ENCODE measurements at regions not wholly inside any gene's neighbourhood (a gene's known extent, or its start where the extent isn't known, plus 50 kb on each side); places are given as distances from the start of the nearest gene placed in this dataset.

DNA sequence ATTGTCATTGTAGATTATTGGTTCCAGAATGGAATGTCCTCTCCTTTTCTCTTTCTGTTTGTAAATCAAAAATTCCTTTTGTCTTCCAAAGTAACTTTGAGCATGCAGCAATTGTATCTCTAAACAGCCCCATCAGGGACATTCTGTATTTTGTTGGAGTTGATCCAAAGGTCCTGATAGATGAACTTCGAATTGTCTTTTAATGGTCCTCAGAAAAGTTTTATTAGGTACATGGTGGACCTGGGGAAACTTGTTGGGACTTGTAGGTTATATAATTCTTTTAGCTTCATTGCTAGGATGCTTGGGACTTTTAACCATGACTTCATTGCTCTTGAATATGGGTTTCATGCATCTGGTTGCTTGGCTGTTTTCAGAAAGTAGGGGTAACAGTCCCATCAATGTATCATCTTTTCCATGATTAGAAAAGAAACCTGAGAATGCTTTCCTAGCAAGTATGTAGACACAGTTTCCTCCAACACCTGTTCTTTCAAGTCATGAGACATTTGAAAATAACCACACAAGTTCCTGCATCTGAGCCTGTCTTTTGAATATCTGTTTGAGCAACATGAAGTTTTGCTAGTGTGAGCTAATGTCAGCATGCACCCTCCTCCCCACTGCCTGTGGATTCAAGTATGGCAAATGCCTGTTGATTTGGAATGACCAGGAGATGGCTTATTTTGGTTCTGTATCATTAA lies 413.1 kb downstream of the KCNRG start:
- Mint-ChIP-seq H3K9me3 (ENCODE audit: insufficient read depth) (no peaks in the 10 kb centered on the region), H3K4me3 (no peak overlapping the region), H3K4me1 (peaks cover 14% of the 10 kb centered on the region), H3K27me3 (no peaks in the 10 kb centered on the region), H3K27ac (no peak overlapping the region)
- Histone ChIP-seq H3K36me3 (replicated peaks in 1 of 2; ENCODE audit: control extremely low read depth in 1 of 2, control insufficient read depth in 1 of 2, extremely low read depth in 1 of 2, insufficient read depth in 2 of 2, low read length in 1 of 2) (no peaks in the 10 kb centered on the region), H3K4me1 (ENCODE audit: control insufficient read depth in 2 of 2, insufficient read depth in 2 of 2, low read length in 2 of 2) (peaks cover 6 to 12% of the 10 kb centered on the region in 2 donors), H3K27ac (ENCODE audit: low read length in 2 of 2) (no peak overlapping the region), H3K9ac (ENCODE audit: low read length) (no peak overlapping the region), H4K20me1 (ENCODE audit: control insufficient read depth, insufficient read depth, low read length, poor library complexity, severe bottlenecking) (no peaks in the 10 kb centered on the region), H3K4me2 (replicated peaks; ENCODE audit: low read depth, low read length, poor library complexity, severe bottlenecking) (no peak overlapping the region), H3K27me3 (replicated peaks in 1 of 4; ENCODE audit: control extremely low read depth in 1 of 4, control insufficient read depth in 3 of 4, insufficient read depth in 4 of 4, low read length in 3 of 4) (no peaks in the 10 kb centered on the region), H3K4me3 (ENCODE audit: control extremely low read depth in 1 of 5, extremely low read depth in 1 of 5, insufficient read depth in 1 of 5, low read depth in 2 of 5, low read length in 4 of 5) (no peak overlapping the region), H3K79me2 (ENCODE audit: control insufficient read depth, insufficient read depth, low read length) (no peaks in the 10 kb centered on the region), H3K9me3 (ENCODE audit: control extremely low read depth in 1 of 3, control insufficient read depth in 2 of 3, insufficient read depth in 1 of 3, low read length in 2 of 3) (no peaks in the 10 kb centered on the region), H2AFZ (ENCODE audit: insufficient read depth, low read depth, low read length, poor library complexity, severe bottlenecking) (no peak overlapping the region)
- intact Hi-C loops (cut with micrococcal nuclease) = no loop called here
- no peak for DNase-seq
- WGBS (ENCODE audit: insufficient coverage) = 100% methylated on average over 1 of the region's 1 CpG
- CTCF ChIA-PET = no interaction called here
- POLR2A ChIA-PET = no interaction called here
- ATAC-seq (ENCODE audit: low read depth) = no peak
- TF ChIP-seq, protein P1, sequence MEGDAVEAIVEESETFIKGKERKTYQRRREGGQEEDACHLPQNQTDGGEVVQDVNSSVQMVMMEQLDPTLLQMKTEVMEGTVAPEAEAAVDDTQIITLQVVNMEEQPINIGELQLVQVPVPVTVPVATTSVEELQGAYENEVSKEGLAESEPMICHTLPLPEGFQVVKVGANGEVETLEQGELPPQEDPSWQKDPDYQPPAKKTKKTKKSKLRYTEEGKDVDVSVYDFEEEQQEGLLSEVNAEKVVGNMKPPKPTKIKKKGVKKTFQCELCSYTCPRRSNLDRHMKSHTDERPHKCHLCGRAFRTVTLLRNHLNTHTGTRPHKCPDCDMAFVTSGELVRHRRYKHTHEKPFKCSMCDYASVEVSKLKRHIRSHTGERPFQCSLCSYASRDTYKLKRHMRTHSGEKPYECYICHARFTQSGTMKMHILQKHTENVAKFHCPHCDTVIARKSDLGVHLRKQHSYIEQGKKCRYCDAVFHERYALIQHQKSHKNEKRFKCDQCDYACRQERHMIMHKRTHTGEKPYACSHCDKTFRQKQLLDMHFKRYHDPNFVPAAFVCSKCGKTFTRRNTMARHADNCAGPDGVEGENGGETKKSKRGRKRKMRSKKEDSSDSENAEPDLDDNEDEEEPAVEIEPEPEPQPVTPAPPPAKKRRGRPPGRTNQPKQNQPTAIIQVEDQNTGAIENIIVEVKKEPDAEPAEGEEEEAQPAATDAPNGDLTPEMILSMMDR (IDR thresholded peaks at IDR 0.05) = no peak
- TF ChIP-seq EZH2 (IDR thresholded peaks at IDR 0.05; ENCODE audit: borderline replicate concordance, insufficient read depth, low read depth, low read length, poor library complexity, severe bottlenecking) = no peak

DNA sequence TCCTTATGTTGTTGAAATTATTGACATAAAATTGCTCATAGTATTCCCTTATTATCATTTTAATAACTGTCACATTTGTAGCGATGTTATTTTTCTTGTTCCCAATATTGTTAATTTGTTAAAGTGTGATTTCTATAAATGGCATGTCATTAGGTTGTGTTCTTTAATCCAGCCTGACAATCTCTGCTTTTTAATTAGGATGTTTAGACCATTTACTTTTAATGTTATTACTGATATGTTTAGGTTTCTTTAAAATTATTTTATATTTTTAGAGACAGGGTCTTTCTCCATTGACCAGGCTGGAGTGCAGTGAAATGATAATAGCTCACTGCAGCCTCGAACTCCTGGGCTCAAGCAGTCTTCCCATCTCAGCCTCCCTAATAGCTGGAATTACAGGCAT lies 408.5 kb downstream of the DLEU7 start:
- POLR2A ChIA-PET = no interaction called here
- H3K4me3 ChIP-seq (ENCODE audit: control extremely low read depth in 1 of 5, extremely low read depth in 1 of 5, insufficient read depth in 1 of 5, low read depth in 2 of 5, low read length in 4 of 5) = no peak overlapping the region
- no peaks in the 10 kb centered on the region for H3K9me3 Mint-ChIP-seq (ENCODE audit: insufficient read depth)
- TF ChIP-seq EZH2 (IDR thresholded peaks at IDR 0.05; ENCODE audit: borderline replicate concordance, insufficient read depth, low read depth, low read length, poor library complexity, severe bottlenecking) = no peak
- TF ChIP-seq, protein P1 (IDR thresholded peaks at IDR 0.05) = no peak
- no peak overlapping the region for H3K27ac Mint-ChIP-seq
- H3K4me3 Mint-ChIP-seq = no peak overlapping the region
- intact Hi-C loops (cut with micrococcal nuclease) = no loop called here
- CTCF ChIA-PET = interaction anchor here (1.4 kb wide), 1 partner anchor 12 kb away, joined by 4 read pairs; no protein-coding TSS in a partner anchor
- no peaks in the 10 kb centered on the region for H4K20me1 ChIP-seq (ENCODE audit: control insufficient read depth, insufficient read depth, low read length, poor library complexity, severe bottlenecking)
- no peaks in the 10 kb centered on the region for H3K36me3 ChIP-seq (replicated peaks in 1 of 2; ENCODE audit: control extremely low read depth in 1 of 2, control insufficient read depth in 1 of 2, extremely low read depth in 1 of 2, insufficient read depth in 2 of 2, low read length in 1 of 2)
- no peak overlapping the region for H3K27ac ChIP-seq (ENCODE audit: low read length in 2 of 2)
- peaks cover 0 to 3% (median 1%) of the 10 kb centered on the region in 3 donors for H3K9me3 ChIP-seq (ENCODE audit: control extremely low read depth in 1 of 3, control insufficient read depth in 2 of 3, insufficient read depth in 1 of 3, low read length in 2 of 3)
- H3K27me3 Mint-ChIP-seq = no peaks in the 10 kb centered on the region
- no peaks in the 10 kb centered on the region for H3K4me1 ChIP-seq (ENCODE audit: control insufficient read depth in 2 of 2, insufficient read depth in 2 of 2, low read length in 2 of 2)
- no peak overlapping the region for H3K4me2 ChIP-seq (replicated peaks; ENCODE audit: low read depth, low read length, poor library complexity, severe bottlenecking)
- no peak overlapping the region for H3K9ac ChIP-seq (ENCODE audit: low read length)
- ATAC-seq (ENCODE audit: low read depth) (no peak), DNase-seq (no peak)
- no peaks in the 10 kb centered on the region for H3K79me2 ChIP-seq (ENCODE audit: control insufficient read depth, insufficient read depth, low read length)
- no peak overlapping the region for H2AFZ ChIP-seq (ENCODE audit: insufficient read depth, low read depth, low read length, poor library complexity, severe bottlenecking)
- no peaks in the 10 kb centered on the region for H3K4me1 Mint-ChIP-seq
- no CpG with 5 or more reads among the region's 2 CpGs for WGBS (ENCODE audit: insufficient coverage)
- no peaks in the 10 kb centered on the region for H3K27me3 ChIP-seq (replicated peaks in 1 of 4; ENCODE audit: control extremely low read depth in 1 of 4, control insufficient read depth in 3 of 4, insufficient read depth in 4 of 4, low read length in 3 of 4)
